Osteoblast (primary cell): ENCODE measurements at regions not wholly inside any gene's neighbourhood (a gene's known extent, or its start where the extent isn't known, plus 50 kb on each side); places are given as distances from the start of the nearest gene placed in this dataset.

ENCODE experiments used
- DNase-seq: peaks from one replicate; pipeline ENCODE4 v3.0.0; 2011; ENCODE audit warnings: low spot score, mixed read lengths; ENCODE audit not compliant: insufficient read length; ENCODE audit errors: missing footprints
- H2AFZ ChIP-seq: 2 replicates; pipeline ENCODE4 v1.6.0; 2011; ENCODE audit warnings: mild to moderate bottlenecking, low read length
- H3K27ac ChIP-seq: 2 replicates; pipeline ENCODE4 v1.5.1; 2011; ENCODE audit warnings: mild to moderate bottlenecking, low read depth, low read length, moderate library complexity
- H3K27me3 ChIP-seq: 2 replicates; pipeline ENCODE4 v1.6.0; 2012; ENCODE audit warnings: mild to moderate bottlenecking, control low read depth, inconsistent platforms, low read length, moderate library complexity; ENCODE audit not compliant: insufficient read depth
- H3K36me3 ChIP-seq: 2 replicates; pipeline ENCODE4 v1.5.1; 2011; ENCODE audit warnings: mild to moderate bottlenecking, low read length, control low read depth, moderate library complexity; ENCODE audit not compliant: insufficient read depth
- H3K4me1 ChIP-seq: 2 replicates; pipeline ENCODE4 v1.5.1; 2011; ENCODE audit warnings: mild to moderate bottlenecking, low read length, control low read depth, moderate library complexity; ENCODE audit not compliant: insufficient read depth
- H3K4me2 ChIP-seq: 2 replicates; pipeline ENCODE4 v1.6.0; 2011; ENCODE audit warnings: mild to moderate bottlenecking, low read length; ENCODE audit not compliant: insufficient read depth
- H3K4me3 ChIP-seq: fragments of 200-600 bp; sonication (generic); 3 replicates; pipeline ENCODE4 v1.5.1; 2012; ENCODE audit warnings: mild to moderate bottlenecking, low read length, inconsistent platforms; ENCODE audit not compliant: insufficient read depth
- H3K79me2 ChIP-seq: 2 replicates; pipeline ENCODE4 v1.6.0; 2012; ENCODE audit warnings: mild to moderate bottlenecking, low read length, control low read depth, inconsistent platforms; ENCODE audit not compliant: insufficient read depth
- H3K9me3 ChIP-seq: 2 replicates; pipeline ENCODE4 v1.5.1; 2011; ENCODE audit warnings: low read depth, low read length, control low read depth
- H4K20me1 ChIP-seq: 2 replicates; pipeline ENCODE4 v1.6.0; 2012; ENCODE audit warnings: mild to moderate bottlenecking, low read length, control low read depth; ENCODE audit not compliant: insufficient read depth
- TF ChIP-seq, protein P1 (sequence below): IDR thresholded peaks from 2 replicates; pipeline ENCODE4 v1.5.1; 2011; ENCODE audit warnings: mild to moderate bottlenecking, low read depth, low read length, moderate library complexity; ENCODE audit errors: extremely low read depth

DNA sequence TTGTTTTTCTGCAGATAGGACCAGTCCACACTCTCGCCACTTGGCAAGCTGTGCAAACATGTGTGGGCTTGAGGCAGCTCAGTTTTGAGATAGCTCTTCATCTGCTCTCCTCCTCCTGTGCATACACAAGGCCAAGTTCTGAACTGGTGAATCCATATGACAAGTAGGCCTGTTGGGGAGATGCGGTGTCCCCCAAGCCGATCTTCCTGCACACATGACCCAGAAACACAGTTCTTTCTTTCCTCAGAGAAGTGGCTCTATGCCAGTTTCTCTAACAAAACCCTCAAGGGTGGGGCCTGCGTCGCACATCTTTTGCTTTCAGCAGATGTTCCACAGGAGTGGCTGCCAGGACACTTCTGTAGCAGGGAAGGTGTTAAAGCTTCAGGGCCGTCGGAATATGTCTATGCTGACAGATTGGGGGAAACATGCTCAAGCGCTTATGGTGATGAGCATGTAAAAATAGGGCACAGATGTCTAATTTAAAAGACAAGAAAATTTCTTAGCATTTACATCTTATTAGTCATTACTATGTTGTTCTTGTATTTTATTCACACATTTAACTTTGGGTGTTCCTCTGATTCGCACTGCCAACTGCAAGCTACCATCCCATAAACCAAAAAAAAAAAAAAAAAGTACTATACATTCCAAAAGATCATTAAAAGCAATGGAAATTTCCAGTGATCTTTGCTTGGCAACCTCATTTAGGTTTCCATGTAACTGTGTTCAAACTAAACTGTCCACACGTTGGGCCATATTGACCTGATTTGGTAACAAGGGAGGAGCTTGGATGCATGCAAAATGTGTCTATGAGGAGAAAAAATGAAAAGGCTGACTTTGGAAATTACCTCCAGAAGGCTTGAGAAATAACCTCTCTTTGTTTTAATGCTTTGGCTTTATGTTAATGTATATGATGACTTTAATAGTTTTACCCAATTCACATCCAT, 1055.5 kb upstream of the KLHL29 start:
- DNase-seq, result no peak
- Histone ChIP-seq H3K27ac (no peak overlapping the region), H3K79me2 (no peaks in the 10 kb centered on the region), H3K4me2 (no peak overlapping the region), H4K20me1 (no peaks in the 10 kb centered on the region), H3K36me3 (no peaks in the 10 kb centered on the region), H3K4me3 (no peak overlapping the region), H3K9me3 (no peaks in the 10 kb centered on the region), H2AFZ (no peak overlapping the region), H3K4me1 (no peaks in the 10 kb centered on the region), H3K27me3 (no peaks in the 10 kb centered on the region)
- TF ChIP-seq, protein P1, sequence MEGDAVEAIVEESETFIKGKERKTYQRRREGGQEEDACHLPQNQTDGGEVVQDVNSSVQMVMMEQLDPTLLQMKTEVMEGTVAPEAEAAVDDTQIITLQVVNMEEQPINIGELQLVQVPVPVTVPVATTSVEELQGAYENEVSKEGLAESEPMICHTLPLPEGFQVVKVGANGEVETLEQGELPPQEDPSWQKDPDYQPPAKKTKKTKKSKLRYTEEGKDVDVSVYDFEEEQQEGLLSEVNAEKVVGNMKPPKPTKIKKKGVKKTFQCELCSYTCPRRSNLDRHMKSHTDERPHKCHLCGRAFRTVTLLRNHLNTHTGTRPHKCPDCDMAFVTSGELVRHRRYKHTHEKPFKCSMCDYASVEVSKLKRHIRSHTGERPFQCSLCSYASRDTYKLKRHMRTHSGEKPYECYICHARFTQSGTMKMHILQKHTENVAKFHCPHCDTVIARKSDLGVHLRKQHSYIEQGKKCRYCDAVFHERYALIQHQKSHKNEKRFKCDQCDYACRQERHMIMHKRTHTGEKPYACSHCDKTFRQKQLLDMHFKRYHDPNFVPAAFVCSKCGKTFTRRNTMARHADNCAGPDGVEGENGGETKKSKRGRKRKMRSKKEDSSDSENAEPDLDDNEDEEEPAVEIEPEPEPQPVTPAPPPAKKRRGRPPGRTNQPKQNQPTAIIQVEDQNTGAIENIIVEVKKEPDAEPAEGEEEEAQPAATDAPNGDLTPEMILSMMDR, result no peak

DNA sequence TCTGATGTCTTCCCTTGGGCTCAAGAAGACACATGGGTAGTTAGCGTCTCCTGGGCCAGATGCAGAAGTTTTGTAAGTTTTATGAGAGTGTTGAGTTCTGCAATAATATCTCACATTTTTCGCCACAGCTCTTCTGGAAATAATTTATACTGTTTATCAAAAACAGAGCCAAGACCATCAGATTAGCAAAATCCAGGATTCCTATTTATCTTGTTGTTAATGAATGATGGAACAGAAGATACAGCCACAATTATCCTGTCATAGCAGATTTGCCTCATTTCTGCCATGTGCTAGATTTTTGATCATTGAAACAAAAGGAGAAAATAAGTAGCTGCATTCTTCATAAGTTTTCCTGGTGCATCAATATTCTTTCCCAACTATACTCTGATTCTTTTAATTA, 1048.6 kb upstream of the KLHL29 start:
- Histone ChIP-seq H3K4me2 (no peak overlapping the region), H3K9me3 (no peaks in the 10 kb centered on the region), H3K4me3 (no peak overlapping the region), H3K27me3 (no peaks in the 10 kb centered on the region), H3K79me2 (no peaks in the 10 kb centered on the region), H3K27ac (no peak overlapping the region), H3K4me1 (no peaks in the 10 kb centered on the region), H3K36me3 (no peaks in the 10 kb centered on the region), H4K20me1 (no peaks in the 10 kb centered on the region), H2AFZ (no peak overlapping the region)
- TF ChIP-seq, protein P1, result no peak
- DNase-seq, result no peak

GRCh38 chr2:22340716-22341115, 1044.3 kb upstream of the KLHL29 start:
- H4K20me1 ChIP-seq, result no peaks in the 10 kb centered on the region
- no peak for DNase-seq
- no peaks in the 10 kb centered on the region for H3K27me3 ChIP-seq
- H3K4me2 ChIP-seq, result no peak overlapping the region
- H3K27ac ChIP-seq, result no peak overlapping the region
- no peaks in the 10 kb centered on the region for H3K9me3 ChIP-seq
- no peaks in the 10 kb centered on the region for H3K4me1 ChIP-seq
- H3K36me3 ChIP-seq, result no peaks in the 10 kb centered on the region
- no peak overlapping the region for H2AFZ ChIP-seq
- H3K4me3 ChIP-seq, result no peak overlapping the region
- no peaks in the 10 kb centered on the region for H3K79me2 ChIP-seq
- TF ChIP-seq, protein P1, result no peak

GRCh38 chr2:22347306-22347705, 1037.7 kb upstream of the KLHL29 start:
- H3K27ac ChIP-seq, result no peak overlapping the region
- no peak overlapping the region for H3K4me2 ChIP-seq
- TF ChIP-seq, protein P1, result no peak
- H4K20me1 ChIP-seq, result no peaks in the 10 kb centered on the region
- no peaks in the 10 kb centered on the region for H3K36me3 ChIP-seq
- no peaks in the 10 kb centered on the region for H3K79me2 ChIP-seq
- H3K4me1 ChIP-seq, result no peaks in the 10 kb centered on the region
- no peaks in the 10 kb centered on the region for H3K27me3 ChIP-seq
- H2AFZ ChIP-seq, result no peak overlapping the region
- DNase-seq, result no peak
- no peaks in the 10 kb centered on the region for H3K9me3 ChIP-seq
- H3K4me3 ChIP-seq, result no peak overlapping the region
